GM20000 (cell line): ENCODE measurements at regions not wholly inside any gene's neighbourhood (a gene's known extent, or its start where the extent isn't known, plus 50 kb on each side); places are given as distances from the start of the nearest gene placed in this dataset.

Experiments used
- DNase-seq: peaks from one replicate; pipeline ENCODE4 v3.0.0; 2012; ENCODE audit warnings: low spot score
- TF ChIP-seq, protein P1 (sequence below): IDR thresholded peaks from 2 replicates; pipeline ENCODE4 v1.5.1; 2012; ENCODE audit warnings: mild to moderate bottlenecking, control low read depth; ENCODE audit errors: extremely low read depth, missing control alignments

DNA sequence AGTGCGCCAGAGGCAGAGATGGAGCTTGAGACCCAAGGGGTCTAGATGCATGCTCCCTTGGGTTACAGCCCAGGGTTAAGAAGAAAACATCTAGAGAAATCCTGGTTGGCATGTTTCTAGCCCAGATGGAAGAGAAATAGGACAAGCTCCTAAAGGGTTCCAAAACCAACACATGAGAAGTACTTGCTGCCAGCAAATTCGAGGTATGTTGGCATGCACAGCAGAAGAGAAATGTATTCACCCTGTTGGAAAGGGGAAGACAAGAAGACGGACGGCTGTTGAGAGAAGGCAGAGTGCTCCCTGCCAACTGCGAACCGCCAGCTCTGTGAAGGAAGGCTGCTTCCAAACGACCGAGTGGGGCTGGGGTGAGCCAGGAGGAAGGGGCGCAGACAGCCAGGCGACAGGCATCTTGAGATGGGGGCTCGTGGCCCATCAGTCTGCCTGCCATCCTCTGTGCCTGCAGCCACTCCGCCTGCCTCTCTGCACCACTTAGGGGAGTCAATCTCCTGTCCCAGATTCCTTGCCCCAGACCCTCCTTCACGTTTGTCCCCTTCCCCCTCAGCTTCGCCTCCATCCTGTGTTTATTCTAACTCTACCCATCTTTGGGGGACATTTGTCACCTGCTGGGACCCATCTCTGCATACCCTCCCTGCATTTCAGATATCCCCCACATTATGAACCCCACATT lies 249.2 kb downstream of the CDC5L start:
- TF ChIP-seq, protein P1, sequence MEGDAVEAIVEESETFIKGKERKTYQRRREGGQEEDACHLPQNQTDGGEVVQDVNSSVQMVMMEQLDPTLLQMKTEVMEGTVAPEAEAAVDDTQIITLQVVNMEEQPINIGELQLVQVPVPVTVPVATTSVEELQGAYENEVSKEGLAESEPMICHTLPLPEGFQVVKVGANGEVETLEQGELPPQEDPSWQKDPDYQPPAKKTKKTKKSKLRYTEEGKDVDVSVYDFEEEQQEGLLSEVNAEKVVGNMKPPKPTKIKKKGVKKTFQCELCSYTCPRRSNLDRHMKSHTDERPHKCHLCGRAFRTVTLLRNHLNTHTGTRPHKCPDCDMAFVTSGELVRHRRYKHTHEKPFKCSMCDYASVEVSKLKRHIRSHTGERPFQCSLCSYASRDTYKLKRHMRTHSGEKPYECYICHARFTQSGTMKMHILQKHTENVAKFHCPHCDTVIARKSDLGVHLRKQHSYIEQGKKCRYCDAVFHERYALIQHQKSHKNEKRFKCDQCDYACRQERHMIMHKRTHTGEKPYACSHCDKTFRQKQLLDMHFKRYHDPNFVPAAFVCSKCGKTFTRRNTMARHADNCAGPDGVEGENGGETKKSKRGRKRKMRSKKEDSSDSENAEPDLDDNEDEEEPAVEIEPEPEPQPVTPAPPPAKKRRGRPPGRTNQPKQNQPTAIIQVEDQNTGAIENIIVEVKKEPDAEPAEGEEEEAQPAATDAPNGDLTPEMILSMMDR: no peak
- DNase-seq: no peak

DNA sequence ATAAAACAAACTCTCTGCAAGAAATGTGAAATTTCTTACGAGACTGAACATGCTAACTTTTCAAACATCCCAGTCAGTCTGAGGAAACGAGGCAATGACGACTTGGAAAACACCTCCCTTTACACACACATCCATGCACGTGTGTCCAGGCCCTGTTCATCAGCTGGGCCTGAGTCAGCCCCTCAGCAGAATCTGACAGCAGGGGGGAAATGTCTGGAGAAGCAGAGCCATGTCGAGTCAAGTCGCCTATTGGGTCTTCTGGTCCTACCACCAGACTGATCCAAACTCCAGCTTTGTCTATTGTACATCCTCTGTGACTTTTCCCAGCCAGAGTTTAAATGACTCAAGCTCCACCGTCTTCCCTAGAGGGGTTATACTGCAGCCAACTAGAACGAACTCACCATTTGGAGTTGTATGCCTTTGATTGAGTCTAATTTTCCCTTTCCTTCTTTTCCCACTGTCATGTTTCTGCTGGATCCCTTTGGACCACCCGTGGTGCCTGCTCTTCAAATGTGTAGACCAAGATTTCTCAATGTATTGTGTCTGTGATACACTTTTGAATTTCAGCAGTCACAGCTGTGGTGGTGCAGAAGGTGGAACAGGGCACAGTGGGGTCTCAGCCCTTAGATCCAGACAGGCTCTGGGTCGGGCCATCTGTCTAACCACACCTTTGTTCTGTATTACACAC lies 254.0 kb downstream of the CDC5L start:
- TF ChIP-seq, protein P1: no peak
- no peak for DNase-seq

DNA sequence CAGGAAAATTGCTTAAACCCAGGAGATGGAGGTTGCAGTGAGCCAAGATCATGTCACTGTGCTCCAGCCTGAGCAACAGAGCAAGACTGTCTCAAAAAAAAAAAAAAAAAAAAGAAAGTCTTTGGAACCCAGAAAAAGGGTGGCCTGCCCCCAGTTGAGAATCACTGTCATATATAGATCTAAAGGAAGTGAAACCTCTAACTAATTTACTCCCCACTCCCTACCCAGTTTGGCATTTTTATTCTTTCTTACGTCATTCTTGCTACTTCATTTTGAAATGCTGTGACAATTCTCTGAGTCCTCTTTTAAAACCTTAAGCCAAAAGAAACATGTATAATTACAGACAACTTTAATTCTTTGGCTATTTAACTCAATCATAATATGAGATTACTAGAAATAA lies 254.8 kb downstream of the CDC5L start:
- no peak for DNase-seq
- TF ChIP-seq, protein P1: no peak

DNA sequence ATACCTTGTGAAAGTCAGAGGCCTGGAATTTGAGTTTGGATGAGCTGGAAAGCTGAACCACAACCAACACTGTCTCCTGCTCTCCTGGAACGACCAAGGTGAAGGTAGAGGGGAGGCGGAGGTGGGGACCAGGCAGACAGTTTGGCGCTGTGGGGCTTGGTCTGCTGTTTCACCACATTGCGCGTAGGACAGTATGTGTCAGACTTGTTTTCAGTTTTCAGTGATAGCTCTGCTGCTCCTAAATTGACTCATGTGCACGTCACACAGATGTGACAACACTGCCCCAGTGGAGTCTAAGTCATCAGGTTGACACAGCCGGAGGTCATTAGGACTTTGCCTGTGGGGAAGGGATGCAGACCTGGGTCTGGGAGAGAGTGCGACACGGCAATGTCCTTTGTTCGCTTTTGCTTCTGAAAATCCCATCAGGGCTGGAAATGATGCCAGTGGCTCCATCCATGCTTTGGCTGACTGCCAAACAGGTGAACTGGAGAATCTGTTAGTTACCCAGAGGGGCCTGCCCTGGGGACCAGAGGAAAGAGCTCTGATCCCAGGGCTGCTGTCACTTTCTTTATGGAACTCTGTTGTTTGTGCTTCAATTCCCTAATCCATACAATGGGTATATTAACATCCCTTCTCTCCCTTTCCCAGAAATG lies 255.5 kb downstream of the CDC5L start:
- TF ChIP-seq, protein P1: no peak
- no peak for DNase-seq

DNA sequence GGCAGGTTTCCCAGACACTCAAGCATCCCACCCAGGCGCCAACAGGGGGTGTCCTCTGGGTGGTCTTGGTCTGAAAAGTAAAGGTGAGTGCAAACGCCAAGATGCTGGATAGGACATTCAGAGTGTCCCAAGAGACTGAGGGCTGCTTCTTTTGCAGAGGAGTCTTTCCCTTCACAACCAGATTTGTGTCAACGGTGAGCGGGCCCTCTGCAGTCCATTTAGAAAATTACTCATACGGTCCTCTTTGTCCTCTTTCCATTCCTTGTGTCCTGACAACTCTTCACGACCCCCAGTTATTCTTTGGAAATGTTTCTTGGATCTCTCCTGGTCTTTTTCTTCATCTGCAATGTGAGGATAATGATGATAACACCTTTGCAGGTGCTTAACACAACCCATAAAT lies 257.8 kb downstream of the CDC5L start:
- no peak for DNase-seq
- TF ChIP-seq, protein P1: no peak

DNA sequence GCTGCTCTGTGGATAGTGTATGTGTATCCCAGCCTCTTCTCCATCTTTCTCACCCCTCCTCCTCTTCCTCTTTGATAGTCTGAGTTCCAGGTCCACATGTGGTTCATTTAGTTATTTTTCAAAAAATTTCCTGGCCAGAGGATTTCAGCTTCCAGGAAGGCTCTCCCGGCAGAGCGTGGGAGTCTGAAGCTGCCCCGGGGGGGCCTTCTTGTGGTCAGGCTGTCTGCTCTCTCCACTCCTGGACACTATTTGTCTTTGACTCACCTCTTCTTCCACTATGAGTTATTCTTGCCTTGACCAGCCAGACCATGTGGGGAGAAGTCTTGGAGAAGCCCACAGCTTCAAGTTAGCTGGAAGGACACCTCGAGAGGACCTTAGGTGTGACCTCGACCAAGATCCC lies 258.8 kb downstream of the CDC5L start:
- TF ChIP-seq, protein P1: no peak
- DNase-seq: no peak

DNA sequence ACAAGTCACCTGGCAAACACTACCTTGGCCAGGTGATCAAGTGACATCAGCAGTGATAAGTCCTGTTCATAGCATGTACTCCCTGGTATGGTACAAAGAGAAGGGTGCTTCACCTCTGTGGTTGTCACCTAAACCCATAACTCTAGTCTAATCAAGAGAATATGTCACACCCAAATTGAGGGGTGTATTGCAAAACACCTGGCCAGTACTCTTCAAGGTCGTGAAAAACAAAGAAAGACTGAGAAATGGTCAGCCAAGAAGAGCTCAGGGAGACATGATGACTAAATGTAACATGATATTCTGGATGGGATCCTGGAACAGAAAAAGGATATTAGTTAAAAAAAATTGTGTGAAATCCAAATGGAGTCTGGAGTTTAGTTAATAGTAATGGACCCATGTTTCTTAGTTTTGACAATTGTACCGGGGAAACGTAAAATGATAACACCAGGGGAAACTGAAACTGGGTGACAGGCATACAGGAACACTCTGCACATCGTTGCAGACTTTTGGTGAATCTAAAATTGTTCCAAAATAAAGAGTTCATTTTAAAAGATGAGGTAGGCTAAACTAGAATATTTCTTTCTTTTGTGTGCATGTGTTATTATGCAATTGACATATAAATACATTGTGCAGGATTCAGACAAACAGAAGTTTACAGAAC lies 262.0 kb downstream of the CDC5L start:
- TF ChIP-seq, protein P1: no peak
- DNase-seq: no peak
